HG02884 (cell line): ENCODE measurements at regions not wholly inside any gene's neighbourhood (a gene's known extent, or its start where the extent isn't known, plus 50 kb on each side); places are given as distances from the start of the nearest gene placed in this dataset.
"Not testable (repeated sequence)": the region's sequence is repeated elsewhere in the genome, so short reads cannot be mapped to it uniquely, and the experiment has no call there.

ENCODE experiments used
- ATAC-seq: cut with Tn5 transposase; IDR thresholded peaks from one replicate; pipeline ENCODE4 v1.9.1; 2021; ENCODE audit warnings: mild to moderate bottlenecking, moderate library complexity; ENCODE audit not compliant: unreplicated experiment

DNA sequence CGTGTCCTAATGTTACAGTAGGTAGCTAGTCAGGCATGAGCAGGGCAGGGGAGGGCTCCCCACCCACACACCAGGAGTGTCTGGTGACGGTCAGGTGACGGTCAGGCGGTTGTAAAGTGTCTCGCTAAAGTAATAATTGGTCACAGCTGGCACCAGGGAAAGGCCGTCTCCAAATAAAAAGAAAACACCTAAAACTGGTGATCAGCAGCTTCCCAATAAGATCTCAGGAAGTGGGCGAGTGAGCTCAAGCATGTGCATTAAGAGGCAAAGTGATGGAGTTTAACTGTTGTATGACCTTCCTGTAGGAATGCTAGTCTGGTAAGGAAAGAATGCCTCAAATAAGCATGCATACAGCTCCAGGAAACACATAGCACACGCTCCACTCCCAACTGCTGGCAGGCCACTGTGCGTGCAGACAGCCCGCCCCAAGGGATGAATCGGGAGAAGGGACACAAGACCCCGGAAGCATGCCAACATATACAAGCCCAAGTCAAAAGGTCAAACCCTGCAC lies 177.1 kb downstream of the RNF144A start:
- ATAC-seq, result no peak

DNA sequence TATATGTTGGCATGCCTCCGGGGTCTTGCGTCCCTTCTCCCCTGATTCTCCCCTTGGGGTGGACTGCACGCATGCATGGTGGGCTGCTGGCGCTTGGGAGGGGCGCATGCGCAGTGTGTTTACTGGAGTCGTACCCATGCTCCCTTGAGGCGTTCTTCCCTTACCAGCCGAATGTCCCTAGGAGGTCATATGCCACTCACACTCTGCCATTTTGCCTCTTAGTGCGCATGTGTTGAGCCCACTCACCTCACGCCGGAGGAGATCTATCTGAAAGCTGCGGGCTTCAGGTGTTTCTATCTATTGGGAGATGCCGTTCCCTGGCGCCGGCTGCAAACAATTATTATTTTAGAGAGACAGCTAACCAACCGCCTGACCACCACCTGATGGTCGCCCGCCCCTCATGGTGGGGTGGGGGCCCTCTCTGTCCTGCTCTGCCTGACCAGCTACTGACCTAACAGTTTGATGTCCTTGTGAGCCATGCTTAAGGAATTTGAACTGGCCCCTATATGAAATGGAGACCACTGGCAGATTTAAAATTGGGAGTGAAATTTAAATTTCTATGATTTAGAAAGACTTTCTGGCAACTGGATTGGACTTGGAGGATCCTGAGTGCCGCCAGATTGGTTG lies 179.6 kb downstream of the RNF144A start:
- peak; percentile 17 for ATAC-seq

DNA sequence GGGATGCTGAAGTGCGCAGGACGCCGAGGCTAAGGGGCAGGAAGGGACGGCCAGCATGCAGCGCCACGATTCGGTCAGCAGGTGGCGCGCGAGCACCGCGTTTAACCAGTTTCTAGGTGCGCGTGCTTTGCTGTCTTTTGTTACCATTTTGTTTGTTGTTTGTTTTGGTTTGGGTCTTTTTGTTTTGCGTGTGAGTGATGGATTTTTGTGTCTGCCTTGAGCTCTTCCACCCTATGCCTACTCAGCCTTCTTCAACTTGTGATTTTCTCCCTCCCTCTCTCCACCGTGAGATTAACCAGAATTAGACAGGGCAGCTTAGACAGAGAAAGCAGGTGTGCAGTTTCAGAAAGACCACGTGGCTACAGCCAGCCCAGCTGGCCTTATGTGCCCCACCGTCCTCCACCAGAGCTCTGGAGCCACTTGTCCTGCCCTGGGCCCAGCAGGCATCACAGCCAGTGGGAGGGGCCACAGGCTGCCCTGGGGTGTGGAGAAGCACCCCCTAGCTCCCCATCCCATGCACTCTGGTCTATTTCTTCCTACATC lies 180.2 kb downstream of the RNF144A start:
- peak; percentile 96 for ATAC-seq

DNA sequence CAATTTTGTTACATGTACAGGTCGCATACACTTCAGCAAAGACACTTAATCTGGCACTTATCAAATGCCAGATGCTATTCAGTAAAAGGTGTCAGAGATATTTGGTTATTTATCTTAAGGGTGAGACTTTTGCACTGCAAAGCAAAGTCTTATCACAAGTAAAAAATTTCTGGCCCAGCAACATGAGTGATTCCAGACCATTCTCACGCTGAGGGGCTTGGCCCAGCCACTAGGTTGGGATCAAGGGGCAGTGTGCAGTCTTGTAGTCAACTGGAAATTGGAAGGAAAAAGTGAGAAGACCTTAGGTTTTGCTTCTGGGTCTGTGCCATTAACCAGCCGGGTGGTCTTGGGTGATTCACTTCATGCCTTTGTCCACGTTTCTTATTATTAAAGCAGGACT lies 181.6 kb downstream of the RNF144A start:
- no peak for ATAC-seq

DNA sequence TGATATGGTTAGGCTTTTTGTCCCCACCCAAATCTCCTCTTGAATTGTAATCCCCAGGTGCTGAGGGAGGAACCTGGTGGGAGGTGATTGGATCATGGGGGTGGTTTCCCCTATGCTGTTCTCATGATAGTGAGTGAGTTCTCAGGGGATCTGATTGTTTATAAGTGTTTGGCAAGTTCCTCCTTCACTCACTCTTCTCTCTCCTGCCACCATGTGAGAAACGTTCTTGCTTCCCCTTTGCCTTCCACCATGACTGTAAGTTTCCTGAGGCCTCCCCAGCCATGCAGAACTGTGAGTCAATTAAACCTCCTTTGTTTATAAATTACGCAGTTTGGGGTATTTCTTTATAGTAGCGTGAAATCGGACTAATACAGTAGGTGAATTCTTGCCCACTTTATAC lies 182.5 kb downstream of the RNF144A start:
- not testable (repeated sequence) for ATAC-seq

DNA sequence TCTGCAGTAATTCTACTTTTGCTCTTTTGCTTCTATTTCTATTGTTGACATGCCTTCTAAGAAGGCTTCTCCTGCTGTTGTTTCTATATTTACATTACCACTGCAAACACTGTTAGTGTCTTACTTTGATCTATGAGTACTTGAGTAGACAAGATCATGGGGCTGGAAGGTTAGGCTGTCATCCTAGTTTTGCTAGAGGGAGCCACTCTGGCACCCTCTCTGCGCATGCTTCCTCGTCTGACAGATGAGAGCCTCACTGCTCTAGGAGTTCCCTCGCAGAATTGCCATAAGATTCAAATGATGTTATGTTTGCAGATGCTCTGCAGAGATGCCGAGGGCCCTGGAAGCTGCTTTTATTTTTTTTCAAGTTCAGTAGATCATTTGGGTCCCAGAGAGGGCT lies 185.6 kb downstream of the RNF144A start:
- ATAC-seq, result no peak

DNA sequence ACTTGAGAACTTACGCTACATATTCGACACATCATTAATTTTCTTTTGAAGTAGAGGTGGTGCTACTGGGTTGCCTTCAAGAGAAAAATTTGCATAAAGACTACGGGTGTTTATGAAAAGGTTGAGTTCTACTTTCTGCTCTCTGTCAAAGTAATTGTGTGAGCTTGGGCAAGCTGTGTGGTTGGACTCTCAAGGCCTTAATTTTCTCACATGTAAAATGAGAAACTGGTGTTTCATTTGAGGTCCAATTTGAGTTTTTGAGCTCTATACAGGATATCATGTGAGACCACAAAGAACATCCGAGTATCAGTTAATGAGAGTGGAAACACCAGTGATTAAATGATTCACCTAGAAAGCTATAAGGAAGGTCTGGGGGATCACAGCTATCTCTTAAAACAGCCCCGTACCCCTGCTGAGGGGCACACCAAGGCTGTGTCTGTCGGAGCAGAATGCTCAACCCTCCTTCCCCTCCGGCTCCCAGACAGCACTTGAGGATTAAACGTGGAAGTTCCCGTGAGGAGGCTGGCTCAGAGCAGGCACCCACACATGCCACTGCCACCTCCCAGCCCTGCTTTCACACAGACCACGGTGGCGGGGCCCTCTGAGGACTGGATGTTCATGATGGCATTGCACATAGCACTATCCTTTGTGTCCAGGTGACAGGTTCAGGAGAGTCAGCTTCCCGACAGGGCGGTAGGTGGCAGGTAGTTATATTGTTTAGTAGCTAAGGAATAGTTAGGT lies 191.8 kb downstream of the RNF144A start:
- ATAC-seq, result no peak

DNA sequence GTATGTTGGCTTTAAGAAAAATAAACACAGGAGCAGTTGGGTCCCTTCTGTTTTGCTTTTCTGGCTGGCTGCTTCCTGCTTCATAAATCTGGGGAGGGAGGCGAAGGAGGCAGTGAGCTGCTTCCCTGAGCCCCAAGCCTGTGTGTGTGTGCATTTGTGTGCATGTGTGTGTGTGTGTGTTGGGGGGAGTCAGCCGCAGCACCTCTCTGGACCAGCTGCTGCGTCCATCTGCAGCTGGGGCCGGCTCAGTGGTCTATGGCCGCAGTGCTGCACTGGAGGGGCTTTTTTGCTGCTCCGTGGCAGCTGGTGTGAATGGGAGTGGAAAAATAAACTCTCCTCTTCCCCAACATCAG lies 192.3 kb downstream of the RNF144A start:
- no peak for ATAC-seq

DNA sequence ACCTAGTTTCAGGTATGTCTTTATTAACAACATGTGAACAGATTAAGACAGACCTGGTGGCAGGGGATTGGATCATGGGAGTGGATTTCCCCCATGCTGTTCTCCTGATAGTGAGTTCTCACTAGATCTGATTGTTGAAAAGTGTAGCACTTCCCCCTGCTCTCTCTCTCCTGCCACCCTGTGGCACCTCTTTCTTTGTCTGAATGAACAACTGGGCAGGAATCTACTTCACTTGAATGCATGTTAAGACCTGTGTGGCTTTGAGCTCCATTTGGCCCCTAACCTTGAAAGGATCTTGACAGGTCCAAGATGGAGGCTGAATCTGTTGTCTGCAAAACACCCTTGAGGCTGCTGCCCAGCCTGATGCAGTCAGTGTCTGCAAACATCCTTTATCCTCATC lies 194.4 kb downstream of the RNF144A start:
- no peak for ATAC-seq

DNA sequence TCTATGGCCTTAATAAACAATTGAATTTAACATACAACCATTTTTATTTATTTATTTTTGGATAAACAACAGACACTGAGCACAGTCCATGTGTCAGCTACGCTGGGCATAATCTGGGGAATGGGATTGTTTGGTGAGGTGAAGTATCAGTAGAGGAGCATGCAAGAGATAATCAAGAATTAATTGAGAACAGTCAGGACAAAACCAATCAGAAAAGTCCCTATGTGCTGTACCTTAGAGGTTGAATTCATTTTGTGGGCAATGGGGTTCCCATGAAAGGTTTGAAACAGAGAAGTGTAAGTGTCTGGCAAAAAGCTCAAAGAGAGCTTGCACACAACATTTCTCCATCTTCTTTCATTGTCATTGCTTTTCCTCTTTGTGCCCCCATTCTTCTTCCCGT lies 198.2 kb downstream of the RNF144A start:
- no peak for ATAC-seq

DNA sequence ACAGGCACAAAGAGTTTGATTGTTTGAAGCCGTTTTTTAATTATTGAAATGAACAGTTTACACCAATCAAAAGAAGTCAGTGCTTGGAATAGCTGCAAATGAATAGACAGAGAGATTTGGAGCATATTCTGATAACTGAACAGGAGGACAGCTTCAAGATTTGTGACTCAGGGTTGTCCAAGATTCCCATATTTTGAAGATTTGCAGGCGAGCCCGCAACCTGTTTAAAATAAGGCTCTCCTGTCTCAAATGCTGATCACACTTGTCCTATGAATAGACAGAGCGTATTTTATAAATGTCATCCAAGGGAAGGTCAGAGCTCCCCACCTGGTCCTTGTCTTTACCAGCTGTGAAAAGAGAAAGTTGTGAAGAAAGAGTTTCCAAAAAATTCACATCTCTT lies 198.7 kb downstream of the RNF144A start:
- no peak for ATAC-seq

DNA sequence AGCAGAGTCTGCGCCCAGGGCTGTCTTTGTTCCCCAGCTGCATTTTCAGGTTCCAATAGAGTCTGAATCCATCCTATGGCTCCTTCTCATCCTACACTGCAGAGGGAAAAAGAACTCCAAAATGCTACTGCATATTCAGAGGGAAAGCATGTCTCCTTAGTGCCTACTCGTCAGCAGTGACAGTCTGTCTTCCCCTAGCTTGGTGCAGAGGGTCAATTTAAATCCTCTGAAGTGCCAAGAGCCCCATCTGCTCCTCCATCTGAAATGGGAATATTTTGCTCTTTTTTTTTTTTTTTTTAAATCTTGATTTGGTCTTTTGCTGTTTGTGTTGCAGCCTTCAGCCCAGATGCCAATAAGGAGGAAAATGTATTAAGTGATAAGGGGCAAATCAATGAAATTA lies 199.3 kb downstream of the RNF144A start:
- ATAC-seq, result no peak

DNA sequence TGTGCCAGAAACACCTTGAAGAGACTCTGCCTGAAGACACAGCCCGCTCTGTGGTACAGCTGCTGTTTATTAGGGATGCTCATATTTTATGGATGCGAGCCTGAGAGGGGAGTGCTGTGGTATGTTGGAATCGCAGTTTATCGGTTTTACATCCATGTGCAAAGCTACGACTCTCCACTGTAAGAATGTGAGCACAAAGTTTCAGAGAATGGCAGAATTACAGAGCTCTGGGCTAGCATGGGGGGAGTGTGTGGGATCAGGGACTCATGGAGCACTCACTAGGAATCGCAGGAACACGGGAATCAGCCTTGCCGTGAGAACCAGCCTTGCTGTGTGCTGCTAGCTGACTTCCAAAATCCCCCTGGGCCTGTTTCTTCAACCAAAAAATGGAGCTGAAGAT lies 199.9 kb downstream of the RNF144A start:
- no peak for ATAC-seq

DNA sequence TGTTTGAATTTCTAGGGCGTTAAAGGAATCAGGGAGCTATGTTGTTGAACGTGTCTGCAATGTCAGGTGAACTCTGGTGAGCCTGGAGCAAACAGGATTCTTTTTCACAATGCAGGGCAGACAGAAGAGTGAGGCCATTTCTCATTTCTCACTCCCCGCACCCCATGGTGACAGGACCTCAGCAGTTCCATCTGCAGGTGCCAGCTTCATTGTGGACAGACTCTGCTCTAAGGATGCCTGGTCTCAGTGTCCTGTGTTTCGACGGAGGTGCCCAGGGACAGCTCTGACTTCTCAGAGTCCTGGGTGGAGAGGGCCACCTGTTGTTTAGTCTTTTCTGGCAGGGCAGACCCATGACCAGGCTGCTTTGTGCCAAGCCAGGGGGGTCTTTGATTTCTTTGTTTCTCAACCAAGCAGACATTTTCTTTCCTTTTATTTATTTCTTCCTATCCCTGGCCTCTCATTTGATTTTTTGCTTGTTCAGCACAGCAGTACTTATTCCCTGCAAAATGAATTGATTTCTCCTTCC lies 201.5 kb downstream of the RNF144A start:
- ATAC-seq, result no peak

DNA sequence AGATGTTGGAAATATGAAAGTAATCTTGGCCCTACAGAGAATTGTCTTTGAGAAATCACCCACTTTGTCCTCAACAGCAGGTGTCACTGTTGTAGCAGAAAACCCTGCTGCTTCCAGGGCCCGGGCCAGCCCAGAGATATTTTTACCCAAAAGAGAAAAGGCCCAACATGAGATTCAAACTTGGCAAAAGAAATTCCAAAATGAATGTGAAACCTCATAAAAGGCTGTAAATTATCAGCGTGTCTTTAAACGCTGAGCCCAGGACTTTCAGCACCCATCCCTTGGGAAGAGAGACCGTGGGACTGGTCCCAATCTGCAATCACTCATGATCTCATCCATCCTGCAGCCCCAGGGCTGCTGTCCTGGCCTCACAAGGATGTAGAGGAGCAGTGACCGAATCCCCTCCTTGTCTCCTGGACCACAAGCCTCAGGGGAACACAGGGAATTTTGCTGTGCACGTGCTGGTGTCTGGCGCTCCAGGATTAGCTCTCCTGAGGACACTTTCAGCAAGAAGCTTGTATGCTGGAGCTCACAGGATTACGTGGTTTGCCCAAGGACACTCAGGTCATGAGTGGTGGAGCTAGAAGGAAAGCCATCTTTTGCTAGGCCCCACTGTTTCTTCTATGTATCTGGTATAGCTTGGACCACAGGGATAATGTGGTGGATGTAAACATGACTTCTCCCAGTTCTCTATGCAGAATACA lies 202.1 kb downstream of the RNF144A start:
- no peak for ATAC-seq

DNA sequence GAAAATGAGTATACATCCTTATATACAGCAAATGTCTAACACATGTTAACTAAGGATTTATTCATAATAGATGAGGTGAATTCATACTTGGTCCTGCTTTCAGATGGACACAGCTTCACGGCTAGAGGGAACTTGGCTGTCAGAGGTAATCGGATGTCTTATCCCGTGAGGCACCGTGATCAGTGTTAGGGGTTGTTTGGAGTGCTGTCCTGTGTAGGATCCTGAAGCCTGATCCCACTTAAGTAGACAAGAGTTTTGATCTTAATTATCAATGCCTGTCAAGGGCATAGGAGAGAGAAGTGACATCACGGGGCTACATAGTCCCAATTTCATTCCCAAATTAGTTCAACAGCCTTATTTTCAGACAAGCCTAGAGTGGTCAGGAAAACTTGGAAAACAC lies 204.6 kb downstream of the RNF144A start:
- ATAC-seq, result no peak

DNA sequence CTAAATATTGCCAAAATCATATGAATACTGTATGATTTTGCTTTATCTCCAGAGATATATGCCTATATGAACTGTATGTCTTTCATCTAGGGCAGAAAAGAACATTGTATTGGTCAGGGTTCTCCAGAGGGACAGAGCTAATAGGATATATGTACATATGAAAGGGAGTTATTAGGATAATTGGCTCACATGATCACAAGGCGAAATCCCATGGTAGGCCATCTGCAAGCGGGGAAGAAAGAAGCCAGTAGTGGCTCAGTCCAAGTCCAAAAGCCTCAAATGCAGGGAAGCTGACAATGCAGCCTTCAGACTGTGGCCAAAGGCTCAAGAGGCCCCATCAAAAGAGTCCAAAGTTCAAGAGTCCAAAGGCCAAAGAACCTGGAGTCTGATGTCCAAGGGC lies 209.9 kb downstream of the RNF144A start:
- ATAC-seq, result no peak

DNA sequence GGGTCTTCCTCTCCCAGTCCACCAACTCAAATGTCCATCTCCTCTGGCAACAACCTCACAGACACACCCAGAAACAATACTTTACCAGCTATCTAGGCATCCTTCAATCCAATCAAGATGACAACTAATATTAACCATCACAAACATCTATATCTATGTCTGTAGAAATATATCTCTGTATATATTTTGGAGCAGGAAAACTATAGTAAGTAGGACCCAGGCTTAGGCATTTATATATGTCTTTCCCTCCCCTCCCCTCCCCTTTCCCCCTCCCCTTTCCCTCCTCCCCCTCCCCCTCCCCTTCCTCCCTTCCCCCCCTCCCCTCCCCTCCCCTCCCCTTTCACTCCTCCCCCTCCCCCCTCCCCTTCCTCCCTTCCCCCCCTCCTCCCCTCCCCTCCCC lies 210.5 kb downstream of the RNF144A start:
- no peak for ATAC-seq

DNA sequence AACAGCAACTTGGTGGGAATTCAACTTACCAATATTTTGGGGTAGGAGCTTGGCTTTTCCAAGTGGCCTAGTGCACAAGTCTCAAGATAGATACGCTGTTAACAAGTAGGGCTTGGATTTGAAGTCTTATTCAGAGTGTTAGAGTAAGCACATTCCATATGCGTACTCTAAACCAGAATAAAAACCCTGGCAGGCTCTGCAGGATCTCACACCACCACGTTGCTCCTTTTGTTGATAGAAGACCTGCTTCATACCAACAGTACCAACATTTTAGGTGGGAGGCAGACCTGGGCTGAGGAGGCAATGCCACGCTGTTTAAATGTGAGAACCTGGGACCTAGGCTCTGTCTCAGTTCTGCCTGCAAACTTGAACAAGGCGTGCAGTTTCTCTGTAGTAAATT lies 214.0 kb downstream of the RNF144A start:
- no peak for ATAC-seq

DNA sequence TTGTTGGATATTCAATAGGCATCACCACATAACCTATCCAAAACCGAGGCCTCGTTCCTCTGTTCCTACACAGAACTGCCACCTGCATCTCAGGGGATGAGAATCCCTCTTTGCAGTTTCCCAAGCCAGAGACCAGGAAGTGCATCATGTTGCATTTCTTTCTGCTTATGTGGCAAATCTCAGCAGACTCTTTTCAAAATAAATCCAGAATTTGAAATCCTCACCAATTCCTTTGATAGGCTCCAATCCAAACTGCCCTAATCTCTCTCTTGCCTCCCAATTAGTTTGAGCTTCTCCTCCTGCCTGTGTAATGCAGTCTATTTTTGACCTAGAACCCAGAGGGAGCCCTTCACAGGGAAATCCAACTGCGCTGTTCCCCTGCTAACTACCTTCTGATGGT lies 215.5 kb downstream of the RNF144A start:
- ATAC-seq, result no peak

DNA sequence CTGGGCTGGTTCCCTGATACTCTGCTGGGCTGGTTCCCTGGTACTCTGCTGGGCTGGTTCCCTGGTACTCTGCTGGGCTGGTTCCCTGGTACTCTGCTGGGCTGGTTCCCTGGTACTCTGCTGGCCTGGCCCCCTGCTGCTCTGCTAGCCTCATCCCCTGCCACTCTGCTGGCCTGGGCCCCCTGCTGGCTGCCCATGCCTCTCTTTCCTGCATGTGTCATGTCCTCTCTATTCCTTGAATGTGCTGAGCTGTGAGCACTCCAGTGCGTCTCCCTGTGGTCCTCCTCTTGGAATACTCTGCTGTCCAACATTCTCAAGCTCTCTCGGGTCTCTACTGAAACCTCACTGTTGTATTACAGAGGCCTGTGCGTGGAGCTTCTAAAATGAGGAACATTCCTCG lies 216.3 kb downstream of the RNF144A start:
- ATAC-seq, result no peak

DNA sequence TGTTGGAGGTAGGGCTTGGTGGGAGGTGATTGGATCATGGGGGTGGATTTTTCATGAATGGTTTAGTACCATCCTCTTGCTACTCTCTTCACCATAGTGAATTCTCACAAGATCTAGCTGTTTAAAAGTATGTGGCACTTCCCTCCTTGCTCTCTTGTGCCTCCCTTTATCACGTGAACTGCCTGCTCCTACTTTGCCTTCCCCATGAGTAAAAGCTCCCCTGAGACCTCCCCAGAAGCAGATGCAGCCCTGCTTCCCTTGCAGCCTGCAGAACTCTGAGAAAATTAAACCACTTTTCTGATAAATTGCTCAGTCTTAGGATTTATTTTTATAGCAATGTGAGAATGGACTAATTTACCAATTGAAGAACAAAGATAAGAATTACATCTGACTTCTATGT lies 223.1 kb downstream of the RNF144A start:
- ATAC-seq, result no peak
